Right lobe of liver (tissue), 6 donors: ENCODE measurements at regions not wholly inside any gene's neighbourhood (a gene's known extent, or its start where the extent isn't known, plus 50 kb on each side); places are given as distances from the start of the nearest gene placed in this dataset.

Experiments
- ATAC-seq, 4 donors: fragments of 200-7000 bp; cut with Tn5 transposase; one replicate each; pipeline ENCODE4 v1.9.1; 2020; ENCODE audit warnings: mild to moderate bottlenecking in 4 of 4, moderate library complexity in 4 of 4
- DNase-seq, 3 donors: peaks; one replicate each; pipeline ENCODE4 v3.0.0-alpha.2; 2020
- H3K27ac ChIP-seq, 3 donors: fragments of 200-600 bp; one replicate each; pipeline ENCODE4 v1.8.0; 2022
- H3K27me3 ChIP-seq, 2 donors: fragments of 200-600 bp; one replicate each; pipeline ENCODE4 v1.8.0; 2022
- H3K36me3 ChIP-seq, 4 donors: fragments of 200-600 bp; sonication (generic) in 1 of 4; one replicate each; pipeline versions ENCODE4 v1.5.1 to v1.8.0; 2017 to 2022; ENCODE audit warnings: control low read depth in 1 of 4
- H3K4me1 ChIP-seq, 4 donors: fragments of 200-600 bp; sonication (generic) in 1 of 4; one replicate each; pipeline versions ENCODE4 v1.5.1 to v1.8.0; 2017 to 2022; ENCODE audit warnings: control low read depth in 1 of 4
- H3K4me3 ChIP-seq, 3 donors: fragments of 200-600 bp; one replicate each; pipeline ENCODE4 v1.8.0; 2022
- H3K9me3 ChIP-seq, 4 donors: fragments of 200-600 bp; sonication (generic) in 1 of 4; one replicate each; pipeline versions ENCODE4 v1.5.1 to v1.8.0; 2017 to 2022; ENCODE audit warnings: control low read depth in 1 of 4
- CTCF ChIP-seq, 4 donors: fragments of 200-600 bp in 3 of 4; fragments of 450-650 bp in 1 of 4; IDR thresholded peaks; one replicate each; pipeline versions ENCODE4 v1.5.1 to v1.8.0; 2016 to 2022; ENCODE audit warnings: antibody characterized with exemption in 4 of 4, mild to moderate bottlenecking in 2 of 4
- POLR2A ChIP-seq: fragments of 450-650 bp; IDR thresholded peaks from one replicate; pipeline ENCODE4 v1.6.1; 2017; ENCODE audit warnings: antibody characterized with exemption, mild to moderate bottlenecking
- WGBS: methylation state at CpG from one replicate; pipeline ENCODE4 v1.1.6; 2018; ENCODE audit warnings: low coverage, low lambda C conversion rate; ENCODE audit not compliant: insufficient coverage; ENCODE audit errors: missing lambda C conversion rate; 5-methylcytosine and 5-hydroxymethylcytosine counted together
- intact Hi-C, 2 donors: fragments of 100-400 bp; cut with DNase I; formaldehyde crosslinking; loops; one replicate each; pipeline versions ENCODE4 v1.11.2 to v1.14.1; 2022
- donor health status: DM: no; HTN: yes; CAD: no.
- donor health status: DM: no; HTN: no; CAD: no.
- donor health status: DM: no; HTN: no; CAD: no.
- donor health status: DM: no; HTN: yes; CAD: no.
- donor health status: DM: no; HTN: yes; CAD: no.

GRCh38 chr7:46781901-46782439 lies 799.9 kb downstream of the TNS3 start:
- ATAC-seq (no peak), DNase-seq (no peak)
- Histone ChIP-seq H3K36me3 (no peaks in the 10 kb centered on the region), H3K27ac (no peak overlapping the region), H3K27me3 (no peaks in the 10 kb centered on the region), H3K9me3 (no peaks in the 10 kb centered on the region), H3K4me1 (no peaks in the 10 kb centered on the region), H3K4me3 (no peak overlapping the region)
- 49% methylated on average over 2 of the region's 2 CpGs for WGBS
- intact Hi-C loops = no loop called here
- TF ChIP-seq CTCF (IDR thresholded peaks at IDR 0.05) (no peak), POLR2A (no peak)

GRCh38 chr7:46776790-46777189 lies 805.1 kb downstream of the TNS3 start:
- H3K27me3 ChIP-seq = no peaks in the 10 kb centered on the region
- TF ChIP-seq CTCF (IDR thresholded peaks at IDR 0.05) = peak; percentile 24 to 52 (median 38)
- no peak for TF ChIP-seq POLR2A
- H3K4me1 ChIP-seq = no peaks in the 10 kb centered on the region
- intact Hi-C loops = no loop called here
- H3K9me3 ChIP-seq = no peaks in the 10 kb centered on the region
- no peaks in the 10 kb centered on the region for H3K36me3 ChIP-seq
- DNase-seq (no peak), ATAC-seq (peak in 1 of 4 donors; percentile 36)
- H3K27ac ChIP-seq = no peak overlapping the region
- no peak overlapping the region for H3K4me3 ChIP-seq
- WGBS = 0% methylated on average over 1 of the region's 1 CpG

GRCh38 chr7:46775776-46776175 lies 806.1 kb downstream of the TNS3 start:
- Histone ChIP-seq H3K4me1 (no peaks in the 10 kb centered on the region), H3K27me3 (no peaks in the 10 kb centered on the region), H3K4me3 (no peak overlapping the region), H3K27ac (no peak overlapping the region), H3K36me3 (no peaks in the 10 kb centered on the region), H3K9me3 (no peaks in the 10 kb centered on the region)
- ATAC-seq = peak in 1 of 4 donors; percentile 29
- DNase-seq = no peak
- no peak for TF ChIP-seq CTCF (IDR thresholded peaks at IDR 0.05)
- no peak for TF ChIP-seq POLR2A
- WGBS = 20% methylated on average over 2 of the region's 2 CpGs
- intact Hi-C loops = no loop called here

GRCh38 chr7:46775020-46775419 lies 806.9 kb downstream of the TNS3 start:
- no peaks in the 10 kb centered on the region for H3K36me3 ChIP-seq
- no peaks in the 10 kb centered on the region for H3K4me1 ChIP-seq
- intact Hi-C loops = no loop called here
- ATAC-seq (no peak), DNase-seq (no peak)
- TF ChIP-seq POLR2A (no peak), CTCF (IDR thresholded peaks at IDR 0.05) (no peak)
- H3K4me3 ChIP-seq = no peak overlapping the region
- H3K27ac ChIP-seq = no peak overlapping the region
- H3K27me3 ChIP-seq = no peaks in the 10 kb centered on the region
- H3K9me3 ChIP-seq = no peaks in the 10 kb centered on the region
- 56% methylated on average over 1 of the region's 1 CpG for WGBS

DNA sequence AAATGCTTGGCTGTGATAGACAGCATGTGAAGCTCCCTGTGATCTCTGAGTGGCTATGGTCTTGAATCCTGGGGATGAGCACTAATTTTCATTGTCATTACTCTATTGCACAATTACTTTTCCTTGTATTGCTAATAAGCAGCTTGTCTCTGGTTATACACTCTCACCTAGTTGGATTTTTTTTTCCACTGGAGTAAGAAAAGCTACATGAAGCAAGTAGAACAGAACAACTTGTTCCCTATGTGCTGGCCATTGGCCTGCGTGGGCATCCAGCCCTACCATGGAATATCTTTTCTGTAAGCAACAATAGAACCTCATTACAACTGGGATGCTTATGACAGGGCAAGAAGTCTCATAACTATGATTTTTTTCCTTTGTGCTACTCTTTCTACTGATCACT lies 807.4 kb downstream of the TNS3 start:
- DNase-seq (no peak), ATAC-seq (no peak)
- intact Hi-C loops = no loop called here
- H3K27me3 ChIP-seq = no peaks in the 10 kb centered on the region
- H3K4me3 ChIP-seq = no peak overlapping the region
- H3K9me3 ChIP-seq = no peaks in the 10 kb centered on the region
- H3K4me1 ChIP-seq = no peaks in the 10 kb centered on the region
- WGBS = 63% methylated on average over 1 of the region's 1 CpG
- H3K36me3 ChIP-seq = no peaks in the 10 kb centered on the region
- H3K27ac ChIP-seq = no peak overlapping the region
- TF ChIP-seq POLR2A = no peak
- TF ChIP-seq CTCF (IDR thresholded peaks at IDR 0.05) = no peak
